ENCODE measurements at regions not wholly inside any gene's neighbourhood (a gene's known extent, or its start where the extent isn't known, plus 50 kb on each side); places are given as distances from the start of the nearest gene placed in this dataset.
"Not testable (repeated sequence)": the region's sequence is repeated elsewhere in the genome, so short reads cannot be mapped to it uniquely, and the experiment has no call there.

GRCh38 chr14:47901141-47901540 lies 225.7 kb upstream of the MDGA2 start:
- DNase-seq (ENCODE audit: low read depth, low spot score): not testable (repeated sequence)

- no peak for DNase-seq (ENCODE audit: low read depth, low spot score)
Observed at GRCh38 chr14:47899685-47900084, 224.3 kb upstream of the MDGA2 start.

- no peak for DNase-seq (ENCODE audit: low read depth, low spot score)
Observed at GRCh38 chr14:47874350-47874749, 198.9 kb upstream of the MDGA2 start.

GRCh38 chr14:47872588-47872987 lies 197.2 kb upstream of the MDGA2 start:
- DNase-seq (ENCODE audit: low read depth, low spot score): no peak

GRCh38 chr14:47863441-47863840 lies 188.0 kb upstream of the MDGA2 start:
- DNase-seq (ENCODE audit: low read depth, low spot score): no peak

GRCh38 chr14:47857646-47858045 lies 182.2 kb upstream of the MDGA2 start:
- no peak for DNase-seq (ENCODE audit: low read depth, low spot score)

- no peak for DNase-seq (ENCODE audit: low read depth, low spot score)
Observed at GRCh38 chr14:47852278-47852677, 176.9 kb upstream of the MDGA2 start.

GRCh38 chr14:47846008-47846407 lies 170.6 kb upstream of the MDGA2 start:
- peak; percentile 2 for DNase-seq (ENCODE audit: low read depth, low spot score)

GRCh38 chr14:47843236-47843635 lies 167.8 kb upstream of the MDGA2 start:
- no peak for DNase-seq (ENCODE audit: low read depth, low spot score)

GRCh38 chr14:47833011-47833410 lies 157.6 kb upstream of the MDGA2 start:
- no peak for DNase-seq (ENCODE audit: low read depth, low spot score)

- no peak for DNase-seq (ENCODE audit: low read depth, low spot score)
Observed at GRCh38 chr14:47826809-47827208, 151.4 kb upstream of the MDGA2 start.

GRCh38 chr14:47822326-47822725 lies 146.9 kb upstream of the MDGA2 start:
- no peak for DNase-seq (ENCODE audit: low read depth, low spot score)

- DNase-seq (ENCODE audit: low read depth, low spot score): no peak
Observed at GRCh38 chr14:47821135-47821534, 145.7 kb upstream of the MDGA2 start.

GRCh38 chr14:47790477-47790876 lies 115.1 kb upstream of the MDGA2 start:
- no peak for DNase-seq (ENCODE audit: low read depth, low spot score)

- no peak for DNase-seq (ENCODE audit: low read depth, low spot score)
Observed at GRCh38 chr14:47785058-47785457, 109.7 kb upstream of the MDGA2 start.

- DNase-seq (ENCODE audit: low read depth, low spot score): no peak
Observed at GRCh38 chr14:47778631-47779030, 103.2 kb upstream of the MDGA2 start.

GRCh38 chr14:47772652-47773051 lies 97.2 kb upstream of the MDGA2 start:
- DNase-seq (ENCODE audit: low read depth, low spot score): no peak

- no peak for DNase-seq (ENCODE audit: low read depth, low spot score)
Observed at GRCh38 chr14:47763188-47763854, 87.9 kb upstream of the MDGA2 start.

- DNase-seq (ENCODE audit: low read depth, low spot score): no peak
Observed at GRCh38 chr14:47746986-47747385, 71.6 kb upstream of the MDGA2 start.

- DNase-seq (ENCODE audit: low read depth, low spot score): no peak
Observed at GRCh38 chr14:47744155-47744554, 68.8 kb upstream of the MDGA2 start.

GRCh38 chr14:47739541-47739940 lies 64.1 kb upstream of the MDGA2 start:
- no peak for DNase-seq (ENCODE audit: low read depth, low spot score)

GRCh38 chr14:47730296-47730695 lies 54.9 kb upstream of the MDGA2 start:
- no peak for DNase-seq (ENCODE audit: low read depth, low spot score)

Measured in brain pericyte (primary cell).